Right cardiac atrium (tissue), 5 donors: ENCODE measurements at regions not wholly inside any gene's neighbourhood (a gene's known extent, or its start where the extent isn't known, plus 50 kb on each side); places are given as distances from the start of the nearest gene placed in this dataset.

ENCODE experiments used
- ATAC-seq, 2 donors: fragments of 200-7000 bp; cut with Tn5 transposase; one replicate each; pipeline versions ENCODE4 v1.8.0 to v1.9.1; 2020; ENCODE audit warnings: moderate library complexity in 2 of 2, mild to moderate bottlenecking in 1 of 2
- DNase-seq, 3 donors: peaks; one replicate each; pipeline ENCODE4 v3.0.0-alpha.2; 2020
- H3K27ac ChIP-seq: one replicate; pipeline ENCODE4 v1.5.1; 2013; ENCODE audit warnings: mild to moderate bottlenecking, low read length, control low read depth, moderate library complexity
- H3K27me3 ChIP-seq: one replicate; pipeline ENCODE4 v1.6.1; 2013; ENCODE audit not compliant: control insufficient read depth, insufficient read depth
- H3K4me1 ChIP-seq: one replicate; pipeline ENCODE4 v1.6.1; 2013; ENCODE audit warnings: low read length; ENCODE audit not compliant: control insufficient read depth, insufficient read depth
- H3K4me3 ChIP-seq: one replicate; pipeline ENCODE4 v1.5.1; 2013; ENCODE audit warnings: low read length, control low read depth
- H3K9me3 ChIP-seq: one replicate; pipeline ENCODE4 v1.6.1; 2013; ENCODE audit warnings: low read length; ENCODE audit not compliant: control insufficient read depth
- WGBS: extraction: QIAGEN DNeasy Blood & Tissue Kit; methylation state at CpG from one replicate; pipeline ENCODE4 v1.1.7; 2013; 5-methylcytosine and 5-hydroxymethylcytosine counted together
- intact Hi-C, 4 donors: fragments of 100-400 bp; cut with DNase I; formaldehyde crosslinking; loops; one replicate each; pipeline versions ENCODE4 v1.11.0 to v1.14.0; 2022 to 2023
- donor health status: healthy with polysubstance abuse.
- donor health status: DM: no; HTN: yes; CAD: no.
- donor health status: DM: no; HTN: no; CAD: no.
- donor health status: DM: no; HTN: yes; CAD: no; lungs with severe emphysema.
- donor health status: DM: yes; HTN: yes; CAD: no.

DNA sequence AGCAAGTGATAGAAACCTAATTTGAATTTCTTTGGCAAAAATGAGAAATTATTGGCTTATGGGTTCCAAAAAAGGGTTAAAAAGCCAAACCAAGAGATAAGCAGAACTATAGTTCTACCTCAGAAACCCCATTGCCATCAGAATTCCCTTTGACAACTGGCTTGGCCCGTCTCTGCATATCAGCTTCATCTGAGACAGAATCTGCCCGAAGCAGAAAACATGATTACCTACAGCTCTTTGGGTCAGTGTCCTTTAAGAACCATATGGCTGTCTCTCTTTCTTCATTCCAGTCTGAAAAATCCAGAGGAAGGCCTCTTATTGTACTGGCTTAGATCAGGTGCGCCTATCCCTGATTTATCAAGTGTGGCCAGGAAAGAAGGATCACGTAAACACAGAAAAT is 49.8 kb upstream of the AGPS start:
- 97% methylated on average over 4 of the region's 4 CpGs for WGBS
- intact Hi-C loops: no loop called here
- Histone ChIP-seq H3K27me3 (no peaks in the 10 kb centered on the region), H3K4me3 (no peak overlapping the region), H3K9me3 (no peaks in the 10 kb centered on the region), H3K27ac (no peak overlapping the region), H3K4me1 (no peaks in the 10 kb centered on the region)
- no peak for ATAC-seq
- DNase-seq: no peak
